Nephron (organoid): ENCODE measurements at regions not wholly inside any gene's neighbourhood (a gene's known extent, or its start where the extent isn't known, plus 50 kb on each side); places are given as distances from the start of the nearest gene placed in this dataset.

Source experiments
- H3K27ac Mint-ChIP-seq, 3 experiments: 2 replicates each; pipeline ENCODE4 v1.8.0; 2020; ENCODE audit warnings: mixed read lengths in 3 of 3, mild to moderate bottlenecking in 2 of 3, moderate library complexity in 1 of 3
- H3K27me3 Mint-ChIP-seq: 2 replicates; pipeline ENCODE4 v1.8.0; 2021; ENCODE audit warnings: low read depth, mild to moderate bottlenecking, moderate library complexity, mixed read lengths
- H3K36me3 Mint-ChIP-seq: 2 replicates; pipeline ENCODE4 v1.8.0; 2020; ENCODE audit warnings: low read depth, mixed read lengths
- H3K4me1 Mint-ChIP-seq: 2 replicates; pipeline ENCODE4 v1.8.0; 2020; ENCODE audit warnings: mixed read lengths
- H3K4me3 Mint-ChIP-seq, 3 experiments: 2 replicates each; pipeline ENCODE4 v1.8.0; 2020; ENCODE audit warnings: mild to moderate bottlenecking in 3 of 3, mixed read lengths in 3 of 3, moderate library complexity in 2 of 3
- H3K9me3 Mint-ChIP-seq: 2 replicates; pipeline ENCODE4 v1.8.0; 2020; ENCODE audit warnings: mixed read lengths
- TF ChIP-seq, protein P1 (sequence below), 3 experiments: fragments of 200-600 bp; sonication (generic); IDR thresholded peaks; one replicate each; pipeline ENCODE4 v1.5.0; 2021; ENCODE audit warnings: antibody characterized with exemption in 3 of 3; ENCODE audit not compliant: unreplicated experiment in 3 of 3

DNA sequence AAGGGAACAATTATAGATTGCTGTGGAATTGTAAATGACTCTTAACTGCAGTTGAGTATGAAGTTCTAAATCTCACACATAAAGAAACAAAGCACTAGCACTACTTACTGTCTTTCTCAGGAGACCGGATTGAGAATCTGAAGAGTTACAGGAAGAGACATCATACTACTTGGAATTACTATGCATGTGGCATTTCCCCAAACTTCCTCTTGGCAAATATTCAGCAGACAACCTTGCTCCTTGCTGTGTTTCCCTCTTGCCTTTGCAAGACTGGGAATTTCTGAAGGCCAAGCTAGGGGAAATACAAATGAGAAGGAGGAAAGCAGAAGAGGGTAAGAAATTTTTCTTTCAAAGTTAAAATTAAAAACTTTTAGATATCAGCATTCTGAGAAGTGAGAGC lies 173.6 kb upstream of the KCTD3 start:
- no peaks in the 10 kb centered on the region for H3K27me3 Mint-ChIP-seq
- H3K36me3 Mint-ChIP-seq: no peaks in the 10 kb centered on the region
- H3K27ac Mint-ChIP-seq: no peak overlapping the region
- peaks cover 9% of the 10 kb centered on the region for H3K9me3 Mint-ChIP-seq
- no peaks in the 10 kb centered on the region for H3K4me1 Mint-ChIP-seq
- TF ChIP-seq, protein P1, sequence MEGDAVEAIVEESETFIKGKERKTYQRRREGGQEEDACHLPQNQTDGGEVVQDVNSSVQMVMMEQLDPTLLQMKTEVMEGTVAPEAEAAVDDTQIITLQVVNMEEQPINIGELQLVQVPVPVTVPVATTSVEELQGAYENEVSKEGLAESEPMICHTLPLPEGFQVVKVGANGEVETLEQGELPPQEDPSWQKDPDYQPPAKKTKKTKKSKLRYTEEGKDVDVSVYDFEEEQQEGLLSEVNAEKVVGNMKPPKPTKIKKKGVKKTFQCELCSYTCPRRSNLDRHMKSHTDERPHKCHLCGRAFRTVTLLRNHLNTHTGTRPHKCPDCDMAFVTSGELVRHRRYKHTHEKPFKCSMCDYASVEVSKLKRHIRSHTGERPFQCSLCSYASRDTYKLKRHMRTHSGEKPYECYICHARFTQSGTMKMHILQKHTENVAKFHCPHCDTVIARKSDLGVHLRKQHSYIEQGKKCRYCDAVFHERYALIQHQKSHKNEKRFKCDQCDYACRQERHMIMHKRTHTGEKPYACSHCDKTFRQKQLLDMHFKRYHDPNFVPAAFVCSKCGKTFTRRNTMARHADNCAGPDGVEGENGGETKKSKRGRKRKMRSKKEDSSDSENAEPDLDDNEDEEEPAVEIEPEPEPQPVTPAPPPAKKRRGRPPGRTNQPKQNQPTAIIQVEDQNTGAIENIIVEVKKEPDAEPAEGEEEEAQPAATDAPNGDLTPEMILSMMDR (IDR thresholded peaks at IDR 0.05; ENCODE audit: unreplicated experiment in 3 of 3): no peak
- no peak overlapping the region for H3K4me3 Mint-ChIP-seq

DNA sequence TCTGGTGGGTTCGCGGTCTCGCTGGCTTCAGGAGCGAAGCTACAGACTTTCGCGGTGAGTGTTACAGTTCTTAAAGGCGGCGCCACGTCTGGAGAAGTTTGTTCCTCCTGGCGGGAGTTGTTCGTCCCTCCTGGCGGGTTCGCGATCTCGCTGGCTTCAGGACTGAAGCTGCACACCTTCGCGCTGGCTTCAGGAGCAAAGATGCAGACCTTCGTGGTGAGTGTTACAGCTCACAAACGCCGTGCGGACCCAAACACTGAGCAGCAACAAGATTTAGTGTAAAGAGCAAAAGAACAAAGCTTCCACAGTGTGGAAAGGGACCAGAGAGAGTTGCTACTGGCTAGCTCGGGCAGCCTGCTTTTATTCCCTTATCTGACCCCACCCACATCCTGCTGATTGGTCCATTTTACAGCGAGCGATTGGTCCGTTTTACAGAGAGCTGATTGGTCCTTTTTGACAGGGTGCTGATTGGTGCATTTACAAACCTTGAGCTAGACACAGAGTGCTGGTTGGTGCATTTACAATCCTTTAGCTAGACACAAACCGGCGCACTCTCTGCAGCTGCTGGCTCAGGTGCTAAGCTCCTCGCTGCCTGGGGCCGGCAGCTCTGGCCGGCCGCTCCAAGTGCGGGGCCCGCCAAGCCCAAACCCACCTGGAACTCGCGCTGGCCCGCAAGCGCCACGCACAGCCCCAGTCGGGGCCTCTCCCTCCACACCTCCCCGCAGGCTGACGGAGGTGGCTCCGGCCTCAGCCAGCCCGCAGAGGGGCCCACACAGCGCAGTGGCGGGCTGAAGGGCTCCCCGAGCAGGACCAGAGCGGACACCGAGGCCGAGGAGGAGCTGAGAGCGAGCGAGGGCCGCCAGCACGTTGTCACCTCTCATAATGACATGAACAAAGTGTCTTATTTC lies 172.8 kb upstream of the KCTD3 start:
- Mint-ChIP-seq H3K4me3 (no peak overlapping the region), H3K27ac (no peak overlapping the region), H3K4me1 (no peaks in the 10 kb centered on the region), H3K36me3 (no peaks in the 10 kb centered on the region), H3K9me3 (peaks cover 9% of the 10 kb centered on the region), H3K27me3 (no peaks in the 10 kb centered on the region)
- TF ChIP-seq, protein P1 (IDR thresholded peaks at IDR 0.05; ENCODE audit: unreplicated experiment in 3 of 3): no peak

DNA sequence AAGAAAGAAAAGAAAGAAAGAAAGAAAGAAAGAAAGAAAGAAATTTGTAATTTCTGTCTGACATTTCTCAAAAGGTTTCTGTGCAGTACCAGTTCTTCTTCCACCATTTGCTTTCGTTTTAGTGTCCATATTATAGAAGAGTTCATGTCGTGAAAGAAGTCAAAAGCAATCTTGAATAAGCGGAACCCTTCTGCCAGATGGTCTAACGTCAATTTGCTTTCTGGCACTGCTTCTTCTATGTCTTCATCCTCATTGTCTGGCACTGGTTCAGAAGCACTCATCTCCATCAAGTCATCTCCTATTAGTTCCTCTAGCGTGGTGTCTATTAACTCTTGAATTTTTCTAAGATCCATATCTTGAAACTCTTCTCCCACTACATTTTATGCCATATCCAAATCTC lies 170.0 kb upstream of the KCTD3 start:
- Mint-ChIP-seq H3K4me3 (no peak overlapping the region), H3K9me3 (peaks cover 9% of the 10 kb centered on the region), H3K36me3 (no peaks in the 10 kb centered on the region), H3K27ac (no peak overlapping the region), H3K27me3 (no peaks in the 10 kb centered on the region), H3K4me1 (no peaks in the 10 kb centered on the region)
- TF ChIP-seq, protein P1 (IDR thresholded peaks at IDR 0.05; ENCODE audit: unreplicated experiment in 3 of 3): no peak

DNA sequence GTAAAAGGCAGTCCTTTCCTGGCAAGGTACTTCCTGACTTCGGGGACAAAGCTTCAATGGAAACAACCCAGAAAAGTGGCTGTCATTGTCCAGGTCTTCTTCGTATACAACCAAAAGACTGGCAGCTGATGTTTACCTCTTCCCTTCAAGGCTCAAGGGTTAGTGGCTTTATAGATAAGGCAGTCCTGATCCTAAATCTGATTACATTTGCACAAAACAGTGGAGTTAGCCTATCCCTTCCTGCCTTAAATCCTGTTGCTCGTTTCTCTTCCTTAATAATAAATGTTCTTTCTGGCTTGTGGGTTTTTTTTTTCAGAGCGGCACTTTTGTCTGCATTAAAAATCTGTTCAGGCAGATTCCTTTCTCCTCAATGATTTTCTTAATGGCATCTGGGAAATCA lies 169.3 kb upstream of the KCTD3 start:
- Mint-ChIP-seq H3K4me3 (no peak overlapping the region), H3K36me3 (no peaks in the 10 kb centered on the region), H3K27ac (no peak overlapping the region), H3K27me3 (no peaks in the 10 kb centered on the region), H3K9me3 (peaks cover 9% of the 10 kb centered on the region), H3K4me1 (no peaks in the 10 kb centered on the region)
- TF ChIP-seq, protein P1 (IDR thresholded peaks at IDR 0.05; ENCODE audit: unreplicated experiment in 3 of 3): no peak

DNA sequence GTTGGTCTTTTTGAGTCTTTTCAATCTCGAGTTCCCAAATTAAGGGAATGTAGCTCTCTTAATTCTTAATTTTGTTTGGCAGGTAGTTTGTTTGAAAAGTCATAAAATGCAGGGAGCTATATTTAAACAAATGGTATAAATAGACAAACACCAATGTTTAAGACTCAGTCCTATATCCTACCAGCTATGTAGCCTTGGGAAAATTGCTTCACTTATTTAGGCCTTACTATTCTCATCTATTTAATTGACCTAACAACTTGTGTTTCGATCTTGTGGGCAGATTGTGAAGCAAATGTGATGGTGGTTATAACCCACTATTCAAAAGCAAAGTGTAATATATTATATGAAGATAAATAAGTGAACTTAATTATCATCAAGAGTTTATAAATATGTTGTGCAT lies 167.3 kb upstream of the KCTD3 start:
- no peaks in the 10 kb centered on the region for H3K36me3 Mint-ChIP-seq
- no peaks in the 10 kb centered on the region for H3K4me1 Mint-ChIP-seq
- H3K27me3 Mint-ChIP-seq: no peaks in the 10 kb centered on the region

More for the DNA sequence above, 167.3 kb upstream of the KCTD3 start:
- TF ChIP-seq, protein P1 (IDR thresholded peaks at IDR 0.05; ENCODE audit: unreplicated experiment in 3 of 3): no peak
- Mint-ChIP-seq H3K9me3 (peaks cover 4% of the 10 kb centered on the region), H3K4me3 (no peak overlapping the region), H3K27ac (no peak overlapping the region)
